HEK293 (cell line): ENCODE measurements at regions not wholly inside any gene's neighbourhood (a gene's known extent, or its start where the extent isn't known, plus 50 kb on each side); places are given as distances from the start of the nearest gene placed in this dataset.

Experiments
- CTCF ChIP-seq: fragments of 450-650 bp; formaldehyde crosslinking; IDR thresholded peaks from 2 replicates; pipeline ENCODE4 v1.5.1; 2016; ENCODE audit warnings: missing biosample characterization, missing genetic modification characterization
- EGR2 ChIP-seq: fragments of 450-650 bp; formaldehyde crosslinking; IDR thresholded peaks from 2 replicates; pipeline ENCODE4 v1.5.1; 2016; ENCODE audit warnings: low read depth, missing biosample characterization, missing genetic modification characterization
- HOXA7 ChIP-seq: sonication (generic); formaldehyde crosslinking; IDR thresholded peaks from 2 replicates; pipeline ENCODE4 v1.8.1; 2022; ENCODE audit warnings: missing genetic modification reagents, borderline replicate concordance
- REST ChIP-seq: fragments of 450-650 bp; formaldehyde crosslinking; IDR thresholded peaks from 2 replicates; pipeline ENCODE4 v1.5.1; 2016; ENCODE audit warnings: missing biosample characterization, missing genetic modification characterization
- ZBTB26 ChIP-seq: fragments of 450-650 bp; formaldehyde crosslinking; optimal IDR thresholded peaks from 2 replicates; pipeline ENCODE3; 2016; ENCODE audit warnings: missing biosample characterization, mild to moderate bottlenecking, missing genetic modification characterization
- ZNF211 ChIP-seq: fragments of 450-650 bp; formaldehyde crosslinking; IDR thresholded peaks from 2 replicates; pipeline ENCODE4 v1.5.1; 2016; ENCODE audit warnings: low read depth, missing biosample characterization, missing genetic modification characterization
- ZNF24 ChIP-seq: fragments of 450-650 bp; formaldehyde crosslinking; IDR thresholded peaks from 2 replicates; pipeline ENCODE4 v1.5.1; 2016; ENCODE audit warnings: missing biosample characterization, missing genetic modification characterization
- ZNF394 ChIP-seq: fragments of 450-650 bp; formaldehyde crosslinking; IDR thresholded peaks from 2 replicates; pipeline ENCODE4 v1.5.1; 2016; ENCODE audit warnings: missing biosample characterization, missing genetic modification characterization, mild to moderate bottlenecking, moderate library complexity, borderline replicate concordance
- ZNF530 ChIP-seq: fragments of 450-650 bp; formaldehyde crosslinking; IDR thresholded peaks from 2 replicates; pipeline ENCODE4 v1.5.1; 2016; ENCODE audit warnings: low read depth, missing biosample characterization, missing genetic modification characterization
- ZNF830 ChIP-seq: fragments of 450-650 bp; IDR thresholded peaks from 2 replicates; pipeline ENCODE4 v1.5.0; 2018; ENCODE audit warnings: missing biosample characterization, missing genetic modification characterization, low read depth, mild to moderate bottlenecking, moderate library complexity

GRCh38 chr13:109877809-109878208 is 91.4 kb upstream of the IRS2 start:
- TF ChIP-seq CTCF (tag by site-specific recombination) (no peak), ZNF211 (tag by site-specific recombination) (no peak), HOXA7 (CRISPR knock-in tag) (no peak), ZNF24 (tag by site-specific recombination) (no peak), ZNF530 (no peak), EGR2 (tag by site-specific recombination) (no peak), ZBTB26 (tag by site-specific recombination) (no peak), ZNF394 (tag by site-specific recombination) (no peak), ZNF830 (tag by site-specific recombination) (no peak), REST (tag by site-specific recombination) (no peak)
